H1 (cell line): ENCODE measurements at regions not wholly inside any gene's neighbourhood (a gene's known extent, or its start where the extent isn't known, plus 50 kb on each side); places are given as distances from the start of the nearest gene placed in this dataset.

ENCODE experiments used
- CTCF ChIA-PET: fragments of 300-600 bp; sonication (Branson Sonifier 250); formaldehyde crosslinking; loops from one replicate; lab custom pipeline; 2021; ENCODE audit not compliant: partially characterized antibody; lab: Charles Lee
- POLR2A ChIA-PET: fragments of 300-600 bp; sonication (Branson Sonifier 250); formaldehyde crosslinking; loops from one replicate; lab custom pipeline; 2021; ENCODE audit warnings: inconsistent platforms; ENCODE audit not compliant: partially characterized antibody; lab: Charles Lee
- DNase-seq, 2 experiments: peaks; one replicate each; pipeline versions ENCODE4 v3.0.0 to v3.0.0-alpha.2; 2010 to 2022; ENCODE audit warnings: low spot score in 2 of 2, low read depth in 1 of 2, mixed read lengths in 1 of 2
- FAIRE-seq: peaks from 2 replicates; lab custom pipeline; 2011; peaks lifted over from hg19 to GRCh38; lab: Jason Lieb, UNC
- H2AFZ ChIP-seq: 2 replicates; pipeline ENCODE4 v1.8.1; 2012; ENCODE audit warnings: low read length, inconsistent platforms
- H2AK5ac ChIP-seq: 2 replicates; pipeline ENCODE4 v1.6.1; 2013; ENCODE audit warnings: low read depth, low read length
- H2BK120ac ChIP-seq: replicated peaks from 2 replicates; pipeline ENCODE3; 2013; ENCODE audit warnings: low read depth, low read length, inconsistent platforms
- H2BK12ac ChIP-seq: 2 replicates; pipeline ENCODE4 v1.6.1; 2013; ENCODE audit warnings: low read depth, low read length
- H2BK15ac ChIP-seq: 2 replicates; pipeline ENCODE4 v1.6.1; 2013; ENCODE audit warnings: low read length
- H2BK20ac ChIP-seq: 2 replicates; pipeline ENCODE4 v1.6.1; 2013; ENCODE audit warnings: low read length
- H2BK5ac ChIP-seq: 2 replicates; pipeline ENCODE4 v1.6.1; 2013; ENCODE audit warnings: low read depth, low read length
- H3K14ac ChIP-seq: 2 replicates; pipeline ENCODE4 v1.6.1; 2013; ENCODE audit warnings: inconsistent platforms; ENCODE audit not compliant: insufficient read length
- H3K18ac ChIP-seq: 2 replicates; pipeline ENCODE4 v1.6.1; 2013; ENCODE audit warnings: low read length; ENCODE audit errors: extremely low read depth
- H3K23ac ChIP-seq: 2 replicates; pipeline ENCODE4 v1.6.1; 2013; ENCODE audit warnings: inconsistent platforms; ENCODE audit not compliant: insufficient read length
- H3K23me2 ChIP-seq: 2 replicates; pipeline ENCODE4 v1.6.1; 2013; ENCODE audit warnings: low read depth, low read length
- H3K27ac ChIP-seq: 2 replicates; pipeline ENCODE4 v1.6.1; 2011; ENCODE audit warnings: low read depth, low read length, inconsistent platforms
- H3K27me3 ChIP-seq, 4 experiments: replicated peaks in 1 of 4; 1 replicate in 1 of 4; 2 replicates in 3 of 4; pipeline versions ENCODE4 v1.6.1 to v1.8.1; 2011 to 2013; ENCODE audit warnings: low read length in 3 of 4, mild to moderate bottlenecking in 3 of 4, inconsistent platforms in 2 of 4, mixed read lengths in 2 of 4, moderate library complexity in 1 of 4; ENCODE audit not compliant: control insufficient read depth in 3 of 4, insufficient read depth in 3 of 4; ENCODE audit errors: extremely low read depth in 1 of 4
- H3K36me3 ChIP-seq, 4 experiments: 2 replicates each; pipeline versions ENCODE4 v1.6.1 to v1.8.1; 2011 to 2013; ENCODE audit warnings: mild to moderate bottlenecking in 4 of 4, low read length in 3 of 4, moderate library complexity in 2 of 4, control low read depth in 1 of 4, inconsistent platforms in 1 of 4; ENCODE audit not compliant: insufficient read depth in 4 of 4, control insufficient read depth in 2 of 4
- H3K4ac ChIP-seq: replicated peaks from 2 replicates; pipeline ENCODE3; 2013; ENCODE audit warnings: low read length, low read depth, mixed read lengths, inconsistent platforms; ENCODE audit not compliant: insufficient read length
- H3K4me1 ChIP-seq, 4 experiments: replicated peaks in 1 of 4; 1 replicate in 1 of 4; 2 replicates in 3 of 4; pipeline versions ENCODE4 v1.6.1 to v1.8.1; 2011 to 2013; ENCODE audit warnings: low read length in 3 of 4, inconsistent platforms in 2 of 4, mixed read lengths in 1 of 4; ENCODE audit not compliant: insufficient read depth in 4 of 4, control insufficient read depth in 3 of 4
- H3K4me2 ChIP-seq, 2 experiments: 2 replicates each; pipeline versions ENCODE4 v1.6.1 to v1.8.1; 2011 to 2013; ENCODE audit warnings: low read depth in 2 of 2, low read length in 2 of 2, control low read depth in 1 of 2, inconsistent platforms in 1 of 2, mild to moderate bottlenecking in 1 of 2; ENCODE audit not compliant: insufficient read depth in 1 of 2
- H3K4me3 ChIP-seq, 4 experiments: fragments of 200-600, 300-600 bp in 1 of 4; sonication (generic), shearing (Covaris generic), sonication (Bioruptor Twin) in 1 of 4; 2 replicates each; pipeline versions ENCODE4 v1.5.1 to v1.8.1; 2011 to 2016; ENCODE audit warnings: low read length in 4 of 4, low read depth in 3 of 4, control low read depth in 2 of 4, inconsistent platforms in 2 of 4, mild to moderate bottlenecking in 2 of 4, mixed read lengths in 1 of 4, moderate library complexity in 1 of 4; ENCODE audit not compliant: insufficient read depth in 2 of 4; ENCODE audit errors: extremely low read depth in 1 of 4
- H3K56ac ChIP-seq: replicated peaks from 2 replicates; pipeline ENCODE3; 2013; ENCODE audit warnings: low read depth, mild to moderate bottlenecking, mixed read lengths, low read length, inconsistent platforms; ENCODE audit not compliant: insufficient read length
- H3K79me1 ChIP-seq: 2 replicates; pipeline ENCODE4 v1.6.1; 2013; ENCODE audit warnings: low read depth, low read length, control low read depth
- H3K79me2 ChIP-seq, 2 experiments: 2 replicates each; pipeline versions ENCODE4 v1.6.1 to v1.8.1; 2012 to 2013; ENCODE audit warnings: low read length in 2 of 2, mild to moderate bottlenecking in 2 of 2, inconsistent platforms in 1 of 2; ENCODE audit not compliant: insufficient read depth in 2 of 2, control insufficient read depth in 1 of 2
- H3K9ac ChIP-seq, 4 experiments: replicated peaks in 1 of 4; 1 replicate in 1 of 4; 2 replicates in 3 of 4; pipeline versions ENCODE4 v1.6.1 to v1.8.1; 2011 to 2013; ENCODE audit warnings: low read depth in 3 of 4, low read length in 3 of 4, control low read depth in 2 of 4, mild to moderate bottlenecking in 2 of 4, moderate library complexity in 2 of 4, inconsistent platforms in 1 of 4; ENCODE audit errors: extremely low read depth in 1 of 4
- H3K9me3 ChIP-seq, 2 experiments: 2 replicates each; pipeline versions ENCODE4 v1.6.1 to v1.8.1; 2012 to 2013; ENCODE audit warnings: mild to moderate bottlenecking in 2 of 2, moderate library complexity in 2 of 2, control low read depth in 1 of 2, inconsistent platforms in 1 of 2, low read depth in 1 of 2, low read length in 1 of 2, mixed read lengths in 1 of 2; ENCODE audit not compliant: insufficient read depth in 2 of 2
- H4K20me1 ChIP-seq, 2 experiments: replicated peaks in 1 of 2; 2 replicates each; pipeline versions ENCODE3 to v1.8.1; 2011 to 2013; ENCODE audit warnings: inconsistent platforms in 2 of 2, low read length in 2 of 2, mild to moderate bottlenecking in 1 of 2; ENCODE audit not compliant: insufficient read depth in 2 of 2, control insufficient read depth in 1 of 2
- H4K5ac ChIP-seq: 2 replicates; pipeline ENCODE4 v1.6.1; 2013; ENCODE audit warnings: low read length, low read depth, mixed read lengths, inconsistent platforms; ENCODE audit not compliant: insufficient read length
- H4K8ac ChIP-seq: 2 replicates; pipeline ENCODE4 v1.8.0; 2013; ENCODE audit warnings: mild to moderate bottlenecking, moderate library complexity, low read length, inconsistent platforms; ENCODE audit not compliant: insufficient read depth; ENCODE audit errors: extremely low read depth
- H4K91ac ChIP-seq: replicated peaks from 2 replicates; pipeline ENCODE3; 2013; ENCODE audit warnings: low read length, mixed read lengths, inconsistent platforms; ENCODE audit not compliant: insufficient read length
- BACH1 ChIP-seq: IDR thresholded peaks from 2 replicates; pipeline ENCODE4 v1.6.1; 2012; ENCODE audit warnings: low read length, improper control_type of control experiment
- PHF8 ChIP-seq: fragments of 200-600 bp; sonication (generic); conservative IDR thresholded peaks from 2 replicates; pipeline ENCODE4 v1.7.1; 2012; ENCODE audit warnings: low read depth, mild to moderate bottlenecking, inconsistent platforms, low read length, moderate library complexity
- RNF2 ChIP-seq: fragments of 200-900, 300-1000 bp; sonication (generic); IDR thresholded peaks from 2 replicates; pipeline ENCODE4 v1.7.1; 2016; ENCODE audit warnings: borderline replicate concordance, low read depth, mild to moderate bottlenecking, antibody characterized with exemption, low read length; ENCODE audit not compliant: poor library complexity, severe bottlenecking; ENCODE audit errors: missing control alignments
- TAF1 ChIP-seq: IDR thresholded peaks from 2 replicates; pipeline ENCODE4 v1.6.1; 2011; ENCODE audit warnings: mild to moderate bottlenecking, low read depth, low read length
- TBP ChIP-seq: IDR thresholded peaks from 2 replicates; pipeline ENCODE4 v1.6.1; 2011; ENCODE audit warnings: low read depth, low read length, improper control_type of control experiment

- H3K27me3 ChIP-seq, result no peaks in the 10 kb centered on the region; a peak in 1 of 7 replicates
- no peak overlapping the region for H3K27ac ChIP-seq
- H3K4ac ChIP-seq, result no peak overlapping the region
- H3K4me2 ChIP-seq, result no peak overlapping the region
- POLR2A ChIA-PET, result no interaction called here
- no peak overlapping the region for H3K14ac ChIP-seq
- TF ChIP-seq TBP, result no peak
- TF ChIP-seq TAF1, result no peak
- no peak for TF ChIP-seq PHF8
- no peak for TF ChIP-seq BACH1
- no peak for TF ChIP-seq RNF2
- TF ChIP-seq, all 59 proteins: peak for 0
- Histone ChIP-seq H2AFZ (no peak overlapping the region), H3K4me1 (no peaks in the 10 kb centered on the region), H2BK12ac (no peak overlapping the region), H4K5ac (no peak overlapping the region), H3K9ac (no peak overlapping the region), H3K56ac (no peak overlapping the region), H4K91ac (no peak overlapping the region), H3K9me3 (peaks cover 13 to 14% of the 10 kb centered on the region in 2 experiments; a peak in 3 of 4 replicates), H3K18ac (no peak overlapping the region), H2BK20ac (no peak overlapping the region), H3K36me3 (no peaks in the 10 kb centered on the region), H2AK5ac (no peak overlapping the region), H3K23me2 (no peaks in the 10 kb centered on the region), H3K79me2 (no peaks in the 10 kb centered on the region), H3K23ac (no peak overlapping the region), H4K8ac (no peak overlapping the region), H2BK15ac (no peak overlapping the region), H3K79me1 (no peaks in the 10 kb centered on the region), H4K20me1 (no peaks in the 10 kb centered on the region), H3K4me3 (no peak overlapping the region), H2BK120ac (no peak overlapping the region), H2BK5ac (no peak overlapping the region)
- DNase-seq (no peak), FAIRE-seq (no peak)
- CTCF ChIA-PET, result interaction anchor here (0.8 to 1.3 kb wide), 2 partner anchors 110 to 162 kb away, joined by 4 to 5 read pairs; no protein-coding TSS in a partner anchor
Observed at GRCh38 chr11:129533395-129533794, 157.7 kb downstream of the BARX2 start.
